ENCODE measurements at regions not wholly inside any gene's neighbourhood (a gene's known extent, or its start where the extent isn't known, plus 50 kb on each side); places are given as distances from the start of the nearest gene placed in this dataset.

GRCh38 chr16:66295213-66295612 lies 71.3 kb upstream of the CDH5 start:
- TF ChIP-seq EZH2 (IDR thresholded peaks at IDR 0.05) (no peak), POLR2AphosphoS5 (IDR thresholded peaks at IDR 0.05; ENCODE audit: borderline replicate concordance, low read depth, low read length) (no peak)
